GM18867 (cell line): ENCODE measurements at regions not wholly inside any gene's neighbourhood (a gene's known extent, or its start where the extent isn't known, plus 50 kb on each side); places are given as distances from the start of the nearest gene placed in this dataset.
A peak's percentile ranks its signal among the peaks of the same experiment; 100 is the strongest.
"Not testable (repeated sequence)": the region's sequence is repeated elsewhere in the genome, so short reads cannot be mapped to it uniquely, and the experiment has no call there.

Source experiments
- ATAC-seq: cut with Tn5 transposase; IDR thresholded peaks from one replicate; pipeline ENCODE4 v1.9.1; 2021; ENCODE audit warnings: mild to moderate bottlenecking, moderate library complexity; ENCODE audit not compliant: unreplicated experiment

DNA sequence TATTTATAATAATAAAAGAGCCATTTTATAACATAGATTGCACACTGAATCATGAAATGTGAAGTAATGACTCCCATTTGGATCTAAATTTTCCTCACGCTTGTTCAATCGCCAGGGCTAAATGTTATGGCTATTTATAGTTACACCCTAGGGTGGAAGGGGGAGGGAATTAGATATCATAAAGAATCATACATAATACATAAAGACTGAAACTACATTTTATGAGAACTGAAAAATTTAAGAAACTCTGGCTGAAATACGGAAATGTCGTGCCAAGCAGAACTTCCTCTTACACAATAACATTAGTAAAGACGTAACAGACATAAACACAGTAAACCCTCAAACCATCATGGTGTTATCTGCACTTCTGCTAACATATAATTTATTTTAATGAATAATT lies 327.5 kb upstream of the PHF14 start:
- ATAC-seq = no peak

DNA sequence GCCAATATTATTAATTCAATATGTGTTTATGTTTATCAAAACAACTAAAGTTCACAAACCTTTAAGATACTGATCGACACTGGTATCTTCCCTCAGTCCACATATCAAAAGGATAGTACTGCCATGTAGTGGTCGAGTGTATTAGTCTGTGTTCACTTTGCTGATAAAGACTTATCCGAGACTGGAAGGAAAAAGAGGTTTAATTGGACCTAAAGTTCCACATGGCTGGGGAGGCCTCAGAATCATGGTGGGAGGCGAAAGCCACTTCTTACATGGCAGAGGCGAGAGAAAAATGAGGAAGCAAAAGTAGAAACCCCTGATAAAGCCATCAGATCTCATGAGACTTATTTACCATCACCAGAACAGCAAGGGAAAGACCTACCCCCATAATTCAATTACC lies 325.4 kb upstream of the PHF14 start:
- ATAC-seq = no peak

DNA sequence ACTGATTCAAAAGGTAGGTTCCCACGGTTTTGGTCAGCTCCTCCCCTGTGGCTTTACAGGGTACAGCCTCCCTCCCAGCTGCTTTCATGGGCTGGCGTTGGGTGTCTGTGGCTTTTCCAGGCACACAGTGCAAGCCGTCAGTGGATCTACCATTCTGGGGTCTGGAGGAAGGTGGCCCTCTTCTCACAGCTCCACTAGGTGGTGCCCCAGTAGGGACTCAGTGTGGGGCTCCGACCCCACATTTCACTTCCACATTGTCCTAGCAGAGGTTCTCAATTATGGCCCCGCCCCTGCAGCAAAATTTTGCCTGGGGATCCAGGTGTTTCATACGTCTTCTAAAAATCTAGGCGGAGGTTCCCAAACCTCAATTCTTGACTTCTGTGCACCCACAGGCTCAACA lies 324.6 kb upstream of the PHF14 start:
- ATAC-seq = not testable (repeated sequence)

DNA sequence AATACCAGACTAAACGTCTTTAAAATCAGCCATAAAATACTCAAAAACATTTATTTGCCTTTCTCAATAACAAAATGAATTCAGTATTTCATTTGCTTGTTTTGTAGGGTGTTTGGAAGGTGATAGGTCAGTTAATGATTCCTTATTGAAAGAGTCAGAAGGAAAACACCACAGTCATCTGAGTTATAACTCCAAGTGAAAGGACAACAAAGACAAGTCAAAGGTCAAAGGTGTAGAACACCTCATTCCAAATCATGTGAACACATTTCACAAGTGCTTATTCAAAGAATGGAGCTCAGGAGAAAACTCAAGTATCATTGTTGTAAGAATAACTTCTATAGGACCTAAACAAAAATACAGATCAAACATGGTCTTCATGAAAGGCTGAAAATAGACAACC lies 318.6 kb upstream of the PHF14 start:
- ATAC-seq = no peak

DNA sequence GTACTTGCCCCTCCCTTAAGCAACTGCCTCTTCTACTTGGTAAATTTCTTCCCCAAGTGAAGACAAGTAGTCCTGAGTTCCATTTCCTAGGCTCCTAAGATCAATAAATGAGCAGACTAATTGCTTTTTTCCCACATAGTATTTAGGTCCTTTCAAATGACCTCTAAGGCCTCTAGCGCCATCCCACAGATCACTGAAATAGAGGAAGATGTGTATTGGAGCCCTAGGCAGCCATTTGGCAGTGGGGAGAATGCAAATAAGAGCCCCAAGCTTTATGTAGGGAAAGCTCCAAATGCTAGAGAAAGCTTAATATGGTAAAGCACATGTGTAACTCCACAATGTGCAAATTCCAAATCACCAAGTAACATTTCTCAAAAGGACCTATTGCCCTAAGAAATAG lies 316.5 kb upstream of the PHF14 start:
- no peak for ATAC-seq

DNA sequence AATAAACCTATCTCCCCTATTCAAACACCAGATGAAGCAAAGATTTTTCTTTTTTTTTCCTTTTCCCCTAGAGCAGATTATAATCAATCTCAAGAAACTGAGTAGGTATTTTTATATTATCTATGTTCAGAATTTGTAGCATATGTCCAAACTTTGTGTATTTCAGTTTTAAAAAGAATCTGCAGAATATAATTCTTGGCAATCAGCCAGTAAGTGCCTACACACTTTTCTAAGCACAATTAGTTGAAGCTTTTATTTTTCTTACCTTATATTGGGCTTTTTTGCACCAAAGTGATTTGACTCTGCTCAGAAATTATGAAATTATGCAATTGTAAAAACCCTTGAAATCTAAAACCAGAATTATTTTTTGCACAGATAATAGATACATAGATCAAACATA lies 315.8 kb upstream of the PHF14 start:
- ATAC-seq = no peak

DNA sequence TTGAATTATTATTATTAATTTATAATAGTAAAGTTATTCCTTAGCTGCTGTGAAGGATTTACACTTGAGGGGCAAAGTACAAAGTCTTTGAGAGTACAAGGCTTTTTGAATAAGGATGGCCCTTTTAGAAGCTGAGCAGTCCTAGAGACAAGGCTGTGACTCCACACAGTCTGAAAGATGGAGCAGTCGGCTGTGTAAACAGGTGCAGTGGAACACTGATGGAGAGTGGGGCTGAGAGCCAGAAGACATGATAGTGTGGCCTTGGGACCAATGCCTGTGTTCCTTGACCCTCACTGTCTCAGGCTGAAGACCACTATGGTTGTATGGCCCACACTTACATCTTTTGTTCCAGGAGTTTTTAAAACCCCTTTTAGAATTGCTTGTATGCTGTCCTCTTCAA lies 311.2 kb upstream of the PHF14 start:
- ATAC-seq = no peak

DNA sequence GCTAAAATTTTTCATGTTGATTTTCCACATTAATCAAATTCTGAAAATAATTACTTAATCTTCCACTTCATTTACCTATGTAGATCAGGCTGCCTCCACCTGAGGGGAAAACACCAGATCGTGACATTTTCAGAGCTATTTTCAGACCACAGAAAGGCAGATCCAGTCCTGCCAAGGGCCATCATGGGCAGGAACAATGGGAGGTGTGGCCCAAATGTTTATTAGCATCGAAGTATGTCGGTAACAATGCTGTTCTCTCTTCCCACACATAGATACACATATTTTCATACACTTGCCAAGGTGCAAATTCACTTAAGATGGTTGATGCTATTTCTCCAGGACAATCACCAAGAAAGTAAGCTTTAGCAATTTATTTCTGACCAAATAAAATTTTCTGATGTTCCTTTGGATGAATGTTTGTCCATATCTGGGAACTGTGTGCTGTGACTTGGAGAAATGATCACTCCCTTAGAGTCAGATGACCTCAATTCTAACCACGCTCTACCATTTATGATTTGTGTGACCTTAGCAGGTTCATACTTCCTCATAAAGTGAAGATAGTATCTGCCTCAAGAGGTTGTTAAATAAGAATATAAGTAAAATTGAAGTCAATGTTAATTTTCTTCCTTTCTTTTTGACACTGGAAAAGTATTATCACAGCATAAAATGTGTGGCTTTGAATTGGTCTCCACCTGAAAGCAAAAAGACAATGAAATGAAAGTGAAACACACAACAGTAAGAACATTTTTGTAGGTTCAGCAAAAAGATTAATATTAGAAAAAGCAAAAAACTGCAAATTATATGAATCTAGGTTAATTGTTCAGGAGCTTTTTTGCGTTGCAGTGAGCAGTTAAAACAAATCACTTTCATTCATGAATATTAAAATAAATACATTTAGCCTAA lies 310.4 kb upstream of the PHF14 start:
- ATAC-seq = peak; percentile 75

DNA sequence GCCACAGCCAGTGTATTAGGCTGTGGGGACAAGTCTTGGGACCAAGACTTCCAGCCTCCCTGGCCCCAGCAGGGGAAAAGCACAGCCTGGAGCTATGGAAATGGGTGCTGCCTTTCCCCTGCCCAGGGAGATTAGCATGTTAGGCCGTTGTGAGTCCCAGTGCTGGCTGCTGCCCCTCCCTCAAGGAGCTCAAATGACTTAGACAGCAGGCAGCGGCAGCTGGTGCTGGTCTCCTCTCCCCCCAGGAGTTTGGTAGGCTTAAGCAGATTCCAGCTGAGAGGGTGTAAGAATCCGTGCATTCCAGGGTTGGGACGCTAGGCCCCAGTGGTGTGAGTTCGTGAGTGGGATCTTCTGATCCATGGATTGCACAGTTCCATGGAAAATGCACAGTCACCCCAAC lies 301.5 kb upstream of the PHF14 start:
- no peak for ATAC-seq

DNA sequence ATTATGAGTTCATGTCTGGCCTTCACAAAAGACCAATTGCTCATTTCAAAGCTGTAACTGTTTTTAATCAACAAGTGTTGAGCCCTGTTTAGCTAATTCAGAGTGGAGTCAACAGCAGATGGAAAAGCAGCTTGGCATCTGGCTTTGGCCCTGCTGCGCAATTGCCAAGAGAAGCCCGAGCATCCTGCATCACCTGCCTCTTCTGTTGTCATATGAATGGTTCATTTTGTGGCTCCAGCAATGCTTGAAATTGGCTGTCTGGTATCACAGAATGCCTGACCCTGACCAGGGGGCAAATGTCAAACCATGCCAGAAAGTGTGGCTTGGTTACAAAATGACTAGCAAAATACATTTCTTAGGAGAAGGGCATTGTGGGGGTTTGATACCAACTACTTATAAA lies 296.5 kb upstream of the PHF14 start:
- no peak for ATAC-seq

DNA sequence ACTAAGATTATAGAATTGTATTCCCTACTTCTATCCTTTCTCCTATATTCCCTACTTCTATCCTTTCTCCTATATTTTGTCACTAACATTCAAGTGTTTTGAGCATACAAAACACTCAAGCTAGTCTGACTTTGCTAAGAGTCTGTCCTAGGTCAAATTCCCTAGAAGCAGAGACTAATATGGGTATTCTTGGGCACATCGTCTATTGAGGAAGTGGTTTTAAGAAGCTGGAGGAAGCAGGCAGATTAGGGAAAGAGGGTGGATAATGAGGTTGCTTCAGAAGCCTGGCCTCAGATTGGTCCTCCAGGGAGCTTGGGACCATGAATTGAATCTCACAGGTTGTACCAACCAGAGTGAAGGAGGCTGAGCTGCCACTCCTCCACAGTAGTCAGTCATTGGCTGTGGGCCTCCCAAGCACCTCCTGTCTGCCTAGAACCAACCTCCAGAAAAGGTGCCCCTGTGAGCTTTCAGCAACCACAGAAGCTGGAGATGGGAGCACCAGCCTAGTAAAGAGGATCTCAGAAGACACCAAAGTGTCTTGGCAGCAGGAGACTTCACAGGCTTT lies 295.9 kb upstream of the PHF14 start:
- ATAC-seq = no peak

DNA sequence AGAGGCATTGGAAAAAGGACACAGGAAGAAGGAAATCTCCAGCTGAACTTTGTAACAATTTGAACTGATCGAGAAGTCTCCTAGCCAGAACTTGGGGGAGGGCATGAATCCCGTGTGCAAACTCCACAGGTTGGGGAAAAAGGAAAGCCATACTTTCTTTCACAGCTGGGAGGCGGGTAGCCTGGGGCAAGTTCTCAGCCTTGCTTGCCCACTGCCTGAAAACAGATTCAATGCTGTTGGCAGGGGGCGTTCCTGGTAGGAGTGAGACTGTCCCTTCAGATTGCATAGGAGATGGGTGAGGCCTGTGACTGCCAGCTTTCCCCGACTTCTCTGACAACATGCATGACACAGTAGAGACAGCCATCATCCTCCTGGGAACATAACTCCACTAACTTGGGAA lies 289.1 kb upstream of the PHF14 start:
- no peak for ATAC-seq

DNA sequence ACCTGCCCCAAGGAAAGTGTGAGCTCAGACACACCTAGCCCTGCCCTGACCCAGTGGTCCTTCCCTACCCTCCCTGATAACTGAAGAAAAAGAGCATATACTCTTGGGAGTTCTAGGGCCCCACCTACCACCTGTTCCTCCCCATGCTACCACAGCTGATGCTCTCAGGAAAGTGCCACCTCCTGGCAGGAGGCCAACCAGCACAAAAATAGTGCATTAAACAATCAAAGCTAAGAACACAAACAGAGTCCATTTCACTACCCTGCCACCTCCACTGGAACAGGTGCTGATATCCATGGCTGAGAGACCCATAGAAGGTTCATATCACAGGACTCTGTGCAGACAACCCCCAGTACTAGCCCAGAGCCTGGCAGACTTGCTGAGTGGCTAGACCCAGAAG lies 288.6 kb upstream of the PHF14 start:
- ATAC-seq = no peak

DNA sequence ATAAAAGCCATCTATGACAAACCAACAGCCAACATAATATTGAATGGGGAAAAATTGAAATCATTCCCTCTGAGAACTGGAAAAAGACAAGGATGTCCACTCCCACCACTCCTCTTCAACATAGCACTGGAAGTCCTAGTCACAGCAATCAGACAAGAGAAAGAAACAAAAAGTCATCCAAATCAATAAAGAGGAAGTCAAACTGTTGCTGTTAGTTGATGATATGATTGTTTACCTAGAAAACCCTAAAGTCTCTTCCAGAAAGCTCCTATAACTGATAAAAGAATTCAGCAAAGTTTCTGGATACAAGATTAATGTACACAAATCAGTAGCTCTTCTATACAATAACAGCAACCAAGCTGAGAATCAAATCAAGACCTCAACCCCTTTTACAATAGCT lies 285.1 kb upstream of the PHF14 start:
- ATAC-seq = no peak

DNA sequence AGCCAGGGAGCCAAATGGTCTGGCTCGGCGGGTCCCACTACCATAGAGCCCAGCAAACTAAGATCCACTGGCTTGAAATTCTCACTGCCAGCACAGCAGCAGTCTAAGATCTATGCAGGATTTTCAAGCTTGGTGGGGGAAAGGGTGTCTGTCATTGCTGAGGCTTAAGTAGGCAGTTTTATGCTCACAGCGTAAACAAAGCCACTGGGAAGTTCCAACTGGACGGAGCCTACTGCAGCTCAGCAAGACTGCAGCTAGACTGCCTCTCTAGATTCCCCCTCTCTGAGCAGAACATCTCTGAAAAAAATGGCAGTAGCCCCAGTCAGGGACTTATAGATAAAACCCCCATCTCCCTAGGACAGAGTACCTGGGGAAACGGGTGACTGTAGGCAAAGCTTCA lies 277.6 kb upstream of the PHF14 start:
- ATAC-seq = no peak

DNA sequence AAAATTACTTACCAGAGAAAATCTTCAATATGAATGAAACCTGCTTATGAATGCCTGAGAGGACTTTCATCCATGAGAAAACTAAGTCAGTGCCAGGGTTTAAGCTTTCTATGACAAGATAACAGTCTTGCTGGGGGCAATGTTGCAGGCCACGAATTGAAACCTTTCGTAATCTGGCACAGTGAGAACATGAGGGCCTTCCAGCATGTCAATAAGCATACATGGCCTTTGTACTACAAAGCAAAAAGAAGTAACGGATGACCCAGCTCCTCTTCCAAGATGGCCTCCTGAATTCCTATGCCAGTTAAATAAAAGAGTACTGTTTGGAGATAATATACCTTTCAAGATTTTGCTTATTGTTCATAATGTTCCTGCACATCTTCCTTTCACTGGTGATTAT lies 270.6 kb upstream of the PHF14 start:
- ATAC-seq = no peak

DNA sequence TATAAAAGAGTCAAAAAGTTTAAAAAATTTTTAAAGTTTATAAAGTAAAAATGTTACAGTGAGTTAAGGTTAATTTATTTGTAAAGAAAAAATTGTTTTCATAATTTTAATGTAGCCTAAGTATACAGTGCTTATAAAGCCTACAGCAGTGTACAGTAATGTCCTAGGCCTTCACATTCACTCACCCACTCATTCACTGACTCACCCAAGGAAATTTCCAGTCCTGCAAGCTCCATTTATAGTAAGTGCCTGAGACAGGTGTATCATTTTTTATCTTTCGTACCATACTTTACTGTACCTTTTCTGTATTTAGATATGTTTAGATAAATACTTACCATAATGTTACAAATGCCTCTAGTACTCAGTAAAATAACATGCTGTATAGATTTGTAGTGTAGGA lies 269.7 kb upstream of the PHF14 start:
- ATAC-seq = no peak

DNA sequence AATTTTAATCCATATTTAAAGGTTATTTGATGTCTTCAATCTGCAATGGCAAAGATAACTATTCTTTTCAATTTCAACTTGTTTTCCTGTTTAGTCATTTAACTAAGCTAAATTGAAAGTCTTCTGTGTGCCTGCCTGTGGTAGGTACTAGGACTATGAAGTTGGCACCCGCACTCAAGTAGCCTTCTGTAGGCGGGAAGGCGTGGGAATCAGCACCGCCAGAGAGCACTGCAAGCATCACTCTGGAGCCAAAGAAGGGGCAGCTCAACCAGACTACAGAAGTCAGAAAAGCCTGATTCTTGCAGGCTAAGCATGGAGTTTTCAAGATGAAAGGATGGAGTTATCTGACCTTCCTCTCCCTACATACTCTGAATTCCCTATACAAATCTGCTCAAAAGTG lies 269.0 kb upstream of the PHF14 start:
- ATAC-seq = no peak

DNA sequence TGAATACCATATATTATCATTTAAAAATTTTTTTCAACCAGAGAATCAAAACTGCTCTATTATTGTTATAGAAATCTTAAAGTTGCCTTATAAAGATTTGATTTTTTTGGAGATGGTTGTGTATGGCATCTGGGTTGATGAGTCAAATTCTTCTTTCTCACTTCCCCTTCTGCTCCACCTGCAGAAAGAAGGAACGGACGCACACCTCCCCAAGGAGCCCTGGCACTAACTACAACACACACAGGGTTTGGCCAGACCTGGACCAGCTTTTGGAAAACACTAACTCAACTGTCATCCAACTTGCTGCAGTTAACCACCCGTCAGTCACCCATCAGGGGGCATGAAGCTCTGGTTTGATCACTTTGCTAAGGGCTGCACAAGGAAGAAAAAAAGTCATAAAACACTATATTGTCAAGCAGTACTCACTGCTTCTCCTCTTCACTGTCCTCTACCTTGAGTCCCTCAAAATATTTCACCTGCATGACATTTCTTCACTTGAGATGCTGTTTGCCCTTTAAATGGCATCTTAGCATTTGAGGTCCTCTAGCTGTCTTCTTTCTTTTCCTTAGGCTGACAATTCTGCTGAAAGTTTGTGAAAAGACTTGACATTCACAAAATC lies 266.7 kb upstream of the PHF14 start:
- ATAC-seq = peak; percentile 99

DNA sequence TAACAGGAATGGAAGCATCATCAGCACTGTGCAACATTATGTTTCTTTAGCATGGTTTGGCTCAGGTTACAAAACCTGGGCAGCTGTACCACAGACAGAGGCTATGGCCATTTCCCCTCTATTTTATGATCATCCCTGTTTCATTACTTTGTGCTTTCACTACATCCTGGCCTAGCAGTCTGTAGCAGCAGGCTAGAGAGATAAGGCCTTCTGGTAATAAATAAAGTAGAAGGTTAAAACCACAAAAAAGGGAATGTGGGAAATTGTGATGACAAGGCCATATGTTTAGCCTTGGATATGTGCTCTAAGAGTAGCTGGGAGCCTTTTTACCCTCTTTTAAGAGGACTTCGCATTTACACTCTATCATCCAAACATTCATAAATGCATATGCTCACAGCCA lies 266.2 kb upstream of the PHF14 start:
- ATAC-seq = peak; percentile 30

DNA sequence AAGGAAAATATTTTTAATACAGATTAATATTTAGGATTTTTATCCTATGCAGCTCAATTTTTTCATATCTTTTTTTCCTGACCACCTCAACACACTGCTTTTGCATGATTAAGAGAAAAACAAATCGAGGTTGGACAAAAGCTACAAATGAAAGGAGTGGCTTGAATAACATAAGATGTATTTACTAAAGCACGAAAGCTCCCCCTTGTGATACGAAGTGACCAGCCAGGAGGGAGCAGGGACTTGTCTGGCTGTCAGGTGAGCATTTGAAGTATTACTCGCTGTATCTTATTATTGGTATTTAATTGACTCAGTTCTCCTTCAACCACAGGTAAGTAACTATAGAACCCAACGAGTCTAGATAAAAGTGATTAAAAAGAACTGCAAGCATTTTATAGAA lies 265.2 kb upstream of the PHF14 start:
- ATAC-seq = no peak

DNA sequence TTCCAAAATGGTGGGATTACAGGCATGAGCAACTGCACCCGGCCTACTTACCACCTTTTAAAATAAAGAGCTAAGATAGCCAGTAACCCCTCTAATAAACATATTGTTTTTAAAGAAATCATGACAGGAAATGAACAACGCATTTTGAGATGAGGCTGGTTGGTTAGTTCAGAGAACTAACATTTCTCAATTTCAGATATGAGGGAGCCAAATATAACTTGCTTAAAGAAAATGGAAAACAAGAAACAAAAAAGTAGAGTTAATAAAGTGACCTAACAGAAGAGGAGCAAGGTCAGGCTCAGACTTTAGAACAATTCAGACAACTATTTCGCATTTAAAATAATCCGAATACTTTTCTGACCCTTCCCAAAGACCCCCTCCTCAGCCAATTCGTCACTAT lies 254.9 kb upstream of the PHF14 start:
- ATAC-seq = peak; percentile 54
